Trophoblast cell (in vitro differentiated cells and primary cell): ENCODE measurements at regions not wholly inside any gene's neighbourhood (a gene's known extent, or its start where the extent isn't known, plus 50 kb on each side); places are given as distances from the start of the nearest gene placed in this dataset.

ENCODE experiments used
- DNase-seq, 2 donors: peaks; one replicate each; pipeline ENCODE4 v3.0.0-alpha.2; 2016
- H2AFZ ChIP-seq: 2 replicates; pipeline ENCODE4 v1.6.1; 2013; ENCODE audit warnings: low read length, moderate library complexity, mild to moderate bottlenecking; ENCODE audit not compliant: insufficient read depth, poor library complexity
- H2AK5ac ChIP-seq: 2 replicates; pipeline ENCODE4 v1.6.1; 2013; ENCODE audit warnings: mild to moderate bottlenecking, low read length
- H2BK120ac ChIP-seq: 2 replicates; pipeline ENCODE4 v1.6.1; 2013; ENCODE audit warnings: low read length, mild to moderate bottlenecking, moderate library complexity; ENCODE audit not compliant: insufficient read depth, poor library complexity
- H2BK12ac ChIP-seq: 2 replicates; pipeline ENCODE4 v1.6.1; 2013; ENCODE audit warnings: mild to moderate bottlenecking, low read length, moderate library complexity
- H2BK5ac ChIP-seq: 2 replicates; pipeline ENCODE4 v1.6.1; 2013; ENCODE audit warnings: low read length, low read depth, moderate library complexity, mild to moderate bottlenecking; ENCODE audit not compliant: poor library complexity
- H3K14ac ChIP-seq: 2 replicates; pipeline ENCODE4 v1.6.1; 2013; ENCODE audit warnings: mild to moderate bottlenecking, low read length
- H3K18ac ChIP-seq: 2 replicates; pipeline ENCODE4 v1.6.1; 2013; ENCODE audit warnings: mild to moderate bottlenecking, low read length
- H3K23ac ChIP-seq: 2 replicates; pipeline ENCODE4 v1.6.1; 2013; ENCODE audit warnings: low read length
- H3K27ac ChIP-seq: 2 replicates; pipeline ENCODE4 v1.5.1; 2013; ENCODE audit warnings: low read depth, mild to moderate bottlenecking, inconsistent platforms, low read length, moderate library complexity
- H3K27me3 ChIP-seq: 2 replicates; pipeline ENCODE4 v1.6.1; 2013; ENCODE audit warnings: inconsistent platforms, mild to moderate bottlenecking, low read length, moderate library complexity; ENCODE audit not compliant: insufficient read depth
- H3K36me3 ChIP-seq, 2 experiments: 1 replicate in 1 of 2; 2 replicates in 1 of 2; pipeline ENCODE4 v1.6.1; 2013; ENCODE audit warnings: low read length in 2 of 2, mild to moderate bottlenecking in 2 of 2, moderate library complexity in 1 of 2; ENCODE audit not compliant: insufficient read depth in 2 of 2, control insufficient read depth in 1 of 2
- H3K4ac ChIP-seq: 2 replicates; pipeline ENCODE4 v1.6.1; 2013; ENCODE audit warnings: low read depth, mild to moderate bottlenecking, low read length, moderate library complexity
- H3K4me1 ChIP-seq, 2 experiments: 1 replicate in 1 of 2; 2 replicates in 1 of 2; pipeline ENCODE4 v1.6.1; 2013; ENCODE audit warnings: low read length in 2 of 2, mild to moderate bottlenecking in 2 of 2, moderate library complexity in 1 of 2; ENCODE audit not compliant: insufficient read depth in 2 of 2, control insufficient read depth in 1 of 2
- H3K4me2 ChIP-seq: 2 replicates; pipeline ENCODE4 v1.6.1; 2013; ENCODE audit warnings: inconsistent platforms, mild to moderate bottlenecking, low read length, moderate library complexity
- H3K4me3 ChIP-seq: 2 replicates; pipeline ENCODE4 v1.5.1; 2013; ENCODE audit warnings: mild to moderate bottlenecking, low read depth, low read length, inconsistent platforms
- H3K79me1 ChIP-seq: one replicate; pipeline ENCODE4 v1.6.1; 2013; ENCODE audit warnings: low read length
- H3K79me2 ChIP-seq: 2 replicates; pipeline ENCODE4 v1.6.1; 2013; ENCODE audit warnings: low read length, mild to moderate bottlenecking; ENCODE audit not compliant: control insufficient read depth, insufficient read depth, poor library complexity
- H3K9ac ChIP-seq: 2 replicates; pipeline ENCODE4 v1.6.1; 2013; ENCODE audit warnings: mild to moderate bottlenecking, low read length
- H3K9me3 ChIP-seq: 2 replicates; pipeline ENCODE4 v1.6.1; 2013; ENCODE audit warnings: low read depth, mild to moderate bottlenecking, control low read depth, inconsistent platforms, low read length; ENCODE audit not compliant: insufficient read depth
- H4K12ac ChIP-seq: 2 replicates; pipeline ENCODE4 v1.6.1; 2013; ENCODE audit warnings: low read depth, mild to moderate bottlenecking, low read length, moderate library complexity
- H4K8ac ChIP-seq: 2 replicates; pipeline ENCODE4 v1.6.1; 2013; ENCODE audit warnings: low read depth, mild to moderate bottlenecking, low read length, moderate library complexity
- H4K91ac ChIP-seq: one replicate; pipeline ENCODE4 v1.6.1; 2013; ENCODE audit warnings: low read depth, mild to moderate bottlenecking, low read length, moderate library complexity
- WGBS: extraction: QIAGEN DNeasy Blood & Tissue Kit; methylation state at CpG from one replicate; pipeline ENCODE4 v1.1.7; 2013; ENCODE audit warnings: missing lambda C conversion rate; ENCODE audit not compliant: insufficient read length, insufficient coverage; ENCODE audit errors: extremely low coverage; 5-methylcytosine and 5-hydroxymethylcytosine counted together

DNA sequence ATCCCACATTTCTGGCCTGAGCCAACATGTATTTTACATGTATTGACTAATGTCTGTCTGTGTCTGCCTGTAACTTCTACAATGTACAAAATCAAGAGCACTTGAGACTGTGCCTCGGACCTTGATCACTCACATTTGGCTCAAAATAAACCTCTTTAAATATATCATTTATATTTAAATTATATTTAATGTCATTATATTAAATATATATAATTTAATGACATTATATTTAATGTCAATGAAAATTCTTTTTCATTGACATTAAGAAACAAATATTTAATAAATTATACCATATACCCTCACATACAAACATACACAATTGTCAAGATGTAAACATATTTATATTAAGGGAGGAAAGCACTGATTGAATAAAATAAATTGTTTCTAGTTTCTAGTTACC, 1099.8 kb upstream of the CDH18 start:
- no peak overlapping the region for H3K4me2 ChIP-seq
- H3K27me3 ChIP-seq: no peaks in the 10 kb centered on the region
- no peak overlapping the region for H2AK5ac ChIP-seq
- H2BK5ac ChIP-seq: no peak overlapping the region
- H3K14ac ChIP-seq: no peak overlapping the region
- H3K4me1 ChIP-seq: no peaks in the 10 kb centered on the region
- no peak overlapping the region for H3K18ac ChIP-seq
- no peak overlapping the region for H3K4me3 ChIP-seq
- H2AFZ ChIP-seq: no peak overlapping the region
- no peaks in the 10 kb centered on the region for H3K36me3 ChIP-seq
- H4K8ac ChIP-seq: no peak overlapping the region
- H4K12ac ChIP-seq: no peak overlapping the region
- DNase-seq: no peak
- no peak overlapping the region for H3K27ac ChIP-seq
- no peak overlapping the region for H3K9ac ChIP-seq
- H2BK120ac ChIP-seq: no peak overlapping the region
- H3K23ac ChIP-seq: no peak overlapping the region
- H3K79me1 ChIP-seq: no peaks in the 10 kb centered on the region
- no CpG with 5 or more reads among the region's 1 CpG for WGBS
- no peaks in the 10 kb centered on the region for H3K79me2 ChIP-seq
- H4K91ac ChIP-seq: no peak overlapping the region
- no peak overlapping the region for H2BK12ac ChIP-seq
- no peaks in the 10 kb centered on the region for H3K9me3 ChIP-seq
- no peak overlapping the region for H3K4ac ChIP-seq

DNA sequence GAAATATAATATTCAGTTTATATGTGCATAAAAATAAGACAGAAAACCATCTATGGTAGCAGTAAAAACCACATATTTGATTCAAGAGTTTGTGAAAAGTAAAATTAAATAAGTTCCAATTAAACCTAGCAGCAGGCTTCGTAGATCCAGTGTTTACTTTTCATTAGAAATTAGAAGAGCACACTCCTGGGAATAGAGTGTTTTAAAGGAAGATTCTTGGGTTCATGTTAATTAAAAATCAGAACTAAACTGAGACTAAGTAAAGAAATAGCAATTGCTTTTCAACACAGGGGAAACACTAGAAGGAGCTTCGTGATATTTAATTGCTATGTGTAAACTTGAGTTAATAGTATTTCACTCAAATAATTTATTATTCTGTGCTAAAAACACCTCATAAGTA, 1097.8 kb upstream of the CDH18 start:
- Histone ChIP-seq H3K27me3 (no peaks in the 10 kb centered on the region), H3K27ac (no peak overlapping the region), H2BK5ac (no peak overlapping the region), H4K12ac (no peak overlapping the region), H2AK5ac (no peak overlapping the region), H3K79me2 (no peaks in the 10 kb centered on the region), H2BK12ac (no peak overlapping the region), H3K23ac (no peak overlapping the region), H2AFZ (no peak overlapping the region), H3K9ac (no peak overlapping the region), H3K4ac (no peak overlapping the region), H3K9me3 (no peaks in the 10 kb centered on the region), H3K14ac (no peak overlapping the region), H4K8ac (no peak overlapping the region), H3K36me3 (no peaks in the 10 kb centered on the region), H3K4me2 (no peak overlapping the region), H3K79me1 (no peaks in the 10 kb centered on the region), H3K4me3 (no peak overlapping the region), H2BK120ac (no peak overlapping the region), H3K18ac (no peak overlapping the region), H4K91ac (no peak overlapping the region), H3K4me1 (no peaks in the 10 kb centered on the region)
- no CpG with 5 or more reads among the region's 2 CpGs for WGBS
- DNase-seq: no peak

DNA sequence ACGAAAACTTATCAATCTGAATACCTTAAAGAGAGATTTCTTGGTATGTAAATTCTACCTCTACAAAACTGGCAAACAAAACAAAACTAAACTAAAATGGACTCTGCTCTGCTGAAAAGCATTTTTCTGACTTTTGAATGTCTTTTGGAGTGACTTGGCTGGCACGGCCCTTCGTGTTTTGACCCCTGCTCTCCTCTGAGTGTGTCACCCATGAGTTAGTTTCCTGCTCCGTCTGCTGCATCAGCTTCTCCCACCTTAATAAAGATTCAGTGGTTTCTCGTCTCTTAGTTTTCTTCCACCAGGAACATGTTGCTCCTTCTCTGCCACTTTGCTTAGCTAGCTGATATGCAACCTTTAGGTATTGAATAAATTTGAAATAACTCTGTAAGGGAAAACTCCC, 1084.0 kb upstream of the CDH18 start:
- Histone ChIP-seq H3K9me3 (no peaks in the 10 kb centered on the region), H4K91ac (no peak overlapping the region), H3K4me3 (no peak overlapping the region), H3K23ac (no peak overlapping the region), H2BK5ac (no peak overlapping the region), H4K12ac (no peak overlapping the region), H3K4me1 (no peaks in the 10 kb centered on the region), H2AK5ac (no peak overlapping the region), H3K14ac (no peak overlapping the region), H3K79me1 (no peaks in the 10 kb centered on the region), H3K9ac (no peak overlapping the region), H3K27me3 (no peaks in the 10 kb centered on the region), H3K18ac (no peak overlapping the region), H4K8ac (no peak overlapping the region), H3K36me3 (no peaks in the 10 kb centered on the region), H2BK12ac (no peak overlapping the region), H2BK120ac (no peak overlapping the region), H3K27ac (no peak overlapping the region), H2AFZ (no peak overlapping the region), H3K4ac (no peak overlapping the region), H3K79me2 (no peaks in the 10 kb centered on the region), H3K4me2 (no peak overlapping the region)
- WGBS: no CpG with 5 or more reads among the region's 5 CpGs
- DNase-seq: no peak

DNA sequence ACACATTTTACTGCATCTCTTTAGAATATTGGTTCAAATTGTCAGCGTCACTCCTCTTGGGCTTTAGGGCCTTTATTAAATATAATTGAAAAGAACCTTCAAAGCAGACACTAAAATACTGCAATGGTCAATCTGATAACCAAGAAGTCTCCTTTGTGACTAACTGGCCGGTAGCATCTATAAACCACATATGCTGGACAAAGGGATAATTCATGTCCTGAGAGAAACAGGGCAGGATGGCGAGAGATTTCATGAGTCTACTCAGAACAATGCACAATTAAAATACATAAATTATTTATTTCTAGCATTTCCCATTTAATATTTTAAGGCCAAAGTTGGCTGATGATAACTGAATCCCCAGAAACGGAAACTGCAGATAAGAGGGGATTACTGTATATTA, 1083.4 kb upstream of the CDH18 start:
- Histone ChIP-seq H3K18ac (no peak overlapping the region), H3K79me2 (no peaks in the 10 kb centered on the region), H3K14ac (no peak overlapping the region), H3K79me1 (no peaks in the 10 kb centered on the region), H3K27me3 (no peaks in the 10 kb centered on the region), H2AK5ac (no peak overlapping the region), H3K9ac (no peak overlapping the region), H3K23ac (no peak overlapping the region), H3K4me2 (no peak overlapping the region), H4K8ac (no peak overlapping the region), H3K9me3 (no peaks in the 10 kb centered on the region), H2BK5ac (no peak overlapping the region), H3K27ac (no peak overlapping the region), H4K91ac (no peak overlapping the region), H4K12ac (no peak overlapping the region), H2BK120ac (no peak overlapping the region), H3K4me1 (no peaks in the 10 kb centered on the region), H2AFZ (no peak overlapping the region), H3K4me3 (no peak overlapping the region), H3K4ac (no peak overlapping the region), H3K36me3 (no peaks in the 10 kb centered on the region), H2BK12ac (no peak overlapping the region)
- WGBS: no CpG with 5 or more reads among the region's 4 CpGs
- DNase-seq: no peak

DNA sequence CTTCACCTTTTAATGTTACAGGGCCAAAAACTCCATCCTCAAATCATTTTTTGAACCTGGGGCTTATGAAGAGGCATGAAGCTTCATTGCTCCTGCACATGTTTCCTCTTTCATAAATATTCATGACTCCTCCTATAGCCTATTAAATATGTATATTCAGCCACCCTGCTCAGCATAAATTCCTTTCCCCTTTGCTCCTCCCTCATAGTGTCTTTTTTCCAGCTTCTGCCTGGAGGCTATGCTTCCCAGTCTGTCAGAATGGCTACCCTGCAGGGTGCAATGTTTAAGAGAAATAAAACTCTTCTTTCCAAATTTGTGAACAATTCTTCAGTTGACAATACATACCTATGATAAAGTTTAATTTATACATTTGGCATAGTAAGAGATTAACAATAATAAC, 1082.9 kb upstream of the CDH18 start:
- Histone ChIP-seq H3K14ac (no peak overlapping the region), H2AFZ (no peak overlapping the region), H2BK12ac (no peak overlapping the region), H3K79me1 (no peaks in the 10 kb centered on the region), H2BK5ac (no peak overlapping the region), H3K27me3 (no peaks in the 10 kb centered on the region), H3K79me2 (no peaks in the 10 kb centered on the region), H3K36me3 (no peaks in the 10 kb centered on the region), H3K9me3 (no peaks in the 10 kb centered on the region), H2AK5ac (no peak overlapping the region), H3K27ac (no peak overlapping the region), H4K8ac (no peak overlapping the region), H4K91ac (no peak overlapping the region), H3K23ac (no peak overlapping the region), H4K12ac (no peak overlapping the region), H3K18ac (no peak overlapping the region), H3K4me3 (no peak overlapping the region), H3K4me1 (no peaks in the 10 kb centered on the region), H3K9ac (no peak overlapping the region), H3K4ac (no peak overlapping the region), H3K4me2 (no peak overlapping the region), H2BK120ac (no peak overlapping the region)
- DNase-seq: no peak
